ENCODE measurements at regions not wholly inside any gene's neighbourhood (a gene's known extent, or its start where the extent isn't known, plus 50 kb on each side); places are given as distances from the start of the nearest gene placed in this dataset.
"Not testable (repeated sequence)": the region's sequence is repeated elsewhere in the genome, so short reads cannot be mapped to it uniquely, and the experiment has no call there.

DNA sequence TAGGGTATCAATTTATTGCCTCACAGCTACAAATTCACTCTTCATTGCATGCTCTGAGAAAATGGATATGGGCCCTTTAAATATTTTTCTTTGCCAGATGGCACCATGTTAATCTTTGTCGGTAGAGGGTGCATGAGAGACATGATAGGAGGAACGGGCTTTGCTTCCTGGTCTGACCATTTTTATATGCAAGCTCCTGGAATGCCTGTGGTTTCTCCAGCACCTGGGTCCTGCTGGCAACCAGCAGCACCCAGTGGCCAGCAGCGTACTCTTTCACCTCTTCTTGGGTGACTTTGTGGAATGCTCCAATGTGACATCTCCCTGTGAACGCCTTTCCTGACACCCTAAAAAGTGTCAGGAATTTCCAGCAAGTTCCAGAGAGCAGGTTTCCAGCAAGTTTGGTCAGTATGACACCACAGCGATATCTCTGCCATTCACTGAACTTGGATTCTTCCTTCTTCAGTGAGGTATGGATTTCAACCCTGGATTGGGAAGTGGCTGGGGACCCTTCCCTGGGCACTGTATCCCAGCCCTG is 140.3 kb upstream of the PGRMC2 start:
- Histone ChIP-seq H3K4me3 (ENCODE audit: low read depth, low read length) (no peak overlapping the region), H3K36me3 (ENCODE audit: control insufficient read depth, insufficient read depth, low read length) (no peaks in the 10 kb centered on the region), H3K79me2 (no peaks in the 10 kb centered on the region), H3K27ac (no peak overlapping the region), H3K9me3 (ENCODE audit: control insufficient read depth, low read length) (no peaks in the 10 kb centered on the region), H3K4me1 (no peaks in the 10 kb centered on the region), H3K27me3 (ENCODE audit: control insufficient read depth, insufficient read depth, low read length) (no peaks in the 10 kb centered on the region), H2AFZ (no peak overlapping the region), H3K4me2 (ENCODE audit: low read length) (no peak overlapping the region), H3K9ac (no peak overlapping the region)
- TF ChIP-seq, protein P1, sequence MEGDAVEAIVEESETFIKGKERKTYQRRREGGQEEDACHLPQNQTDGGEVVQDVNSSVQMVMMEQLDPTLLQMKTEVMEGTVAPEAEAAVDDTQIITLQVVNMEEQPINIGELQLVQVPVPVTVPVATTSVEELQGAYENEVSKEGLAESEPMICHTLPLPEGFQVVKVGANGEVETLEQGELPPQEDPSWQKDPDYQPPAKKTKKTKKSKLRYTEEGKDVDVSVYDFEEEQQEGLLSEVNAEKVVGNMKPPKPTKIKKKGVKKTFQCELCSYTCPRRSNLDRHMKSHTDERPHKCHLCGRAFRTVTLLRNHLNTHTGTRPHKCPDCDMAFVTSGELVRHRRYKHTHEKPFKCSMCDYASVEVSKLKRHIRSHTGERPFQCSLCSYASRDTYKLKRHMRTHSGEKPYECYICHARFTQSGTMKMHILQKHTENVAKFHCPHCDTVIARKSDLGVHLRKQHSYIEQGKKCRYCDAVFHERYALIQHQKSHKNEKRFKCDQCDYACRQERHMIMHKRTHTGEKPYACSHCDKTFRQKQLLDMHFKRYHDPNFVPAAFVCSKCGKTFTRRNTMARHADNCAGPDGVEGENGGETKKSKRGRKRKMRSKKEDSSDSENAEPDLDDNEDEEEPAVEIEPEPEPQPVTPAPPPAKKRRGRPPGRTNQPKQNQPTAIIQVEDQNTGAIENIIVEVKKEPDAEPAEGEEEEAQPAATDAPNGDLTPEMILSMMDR (IDR thresholded peaks at IDR 0.05), result no peak

DNA sequence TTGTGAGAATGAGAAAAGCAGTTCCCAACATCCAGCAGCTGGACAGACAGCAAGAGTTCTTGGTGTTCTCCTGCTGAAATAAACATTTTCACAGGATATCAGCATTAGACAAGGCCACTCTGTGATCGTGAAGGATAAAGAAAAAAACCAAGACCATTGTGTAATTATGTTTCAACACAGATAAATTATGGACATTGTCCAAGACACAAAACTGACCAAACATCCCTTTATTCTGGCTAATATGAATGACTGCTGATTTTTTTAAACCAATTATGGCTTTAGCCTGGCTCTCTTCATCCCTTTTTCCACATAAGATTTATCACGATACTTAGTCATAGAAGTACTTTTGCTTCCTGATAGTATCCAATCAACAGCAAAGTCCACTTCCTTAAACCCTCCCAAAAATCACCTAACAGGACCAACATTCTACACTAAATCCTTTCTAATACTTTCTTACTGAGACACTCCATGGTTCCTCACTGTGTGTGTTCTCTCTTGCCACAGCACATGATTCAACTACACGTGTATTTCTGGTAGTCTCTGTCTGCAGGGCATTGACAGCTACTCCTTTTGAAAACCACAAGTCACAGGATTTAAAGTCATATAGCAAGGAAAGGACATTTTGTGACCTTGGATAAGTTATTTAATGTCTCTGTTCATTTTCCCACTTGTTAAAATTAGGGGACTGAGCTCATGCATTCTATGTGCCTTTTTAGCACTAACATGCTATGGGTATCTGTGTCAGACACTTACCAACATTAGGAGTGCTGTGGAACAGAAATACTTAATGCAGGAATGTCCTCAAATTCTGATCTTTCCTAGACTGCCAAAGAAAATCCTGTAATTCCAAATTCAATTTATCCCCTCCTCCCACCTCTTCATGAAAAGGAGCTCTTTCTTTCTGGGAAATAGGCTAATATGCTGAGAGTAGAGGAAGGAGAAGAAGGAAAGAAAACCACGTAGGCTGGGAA is 137.2 kb upstream of the PGRMC2 start:
- TF ChIP-seq, protein P1 (IDR thresholded peaks at IDR 0.05), result no peak
- H3K9me3 ChIP-seq (ENCODE audit: control insufficient read depth, low read length), result no peaks in the 10 kb centered on the region

DNA sequence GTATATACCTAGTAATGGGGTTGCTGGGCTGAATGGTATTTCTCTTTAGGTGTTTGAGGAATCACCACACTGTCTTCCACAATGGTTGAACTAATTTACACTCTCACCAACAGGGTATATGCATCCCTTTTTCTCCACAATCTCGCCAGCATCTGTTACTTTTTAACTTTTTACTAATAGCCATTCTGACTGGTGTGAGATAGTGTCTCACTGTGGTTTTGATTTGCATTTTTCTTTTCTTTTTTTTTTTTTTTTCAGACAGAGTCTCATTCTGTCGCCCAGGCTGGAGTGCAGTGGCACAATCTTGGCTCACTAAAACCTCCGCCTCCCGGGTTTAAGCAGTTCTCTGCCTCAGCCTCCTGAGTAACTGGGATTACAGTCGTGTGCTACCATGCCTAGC is 134.7 kb upstream of the PGRMC2 start:
- H3K27me3 ChIP-seq (ENCODE audit: control insufficient read depth, insufficient read depth, low read length); H3K79me2 ChIP-seq; H3K27ac ChIP-seq; H3K4me2 ChIP-seq (ENCODE audit: low read length); H3K4me3 ChIP-seq (ENCODE audit: low read depth, low read length); H2AFZ ChIP-seq; H3K4me1 ChIP-seq; H3K9ac ChIP-seq; H3K9me3 ChIP-seq (ENCODE audit: control insufficient read depth, low read length); H3K36me3 ChIP-seq (ENCODE audit: control insufficient read depth, insufficient read depth, low read length): not testable (repeated sequence)

More for the DNA sequence above, 137.2 kb upstream of the PGRMC2 start:
- no peak overlapping the region for H3K4me3 ChIP-seq (ENCODE audit: low read depth, low read length)
- H2AFZ ChIP-seq, result no peak overlapping the region
- H3K27ac ChIP-seq, result no peak overlapping the region
- no peaks in the 10 kb centered on the region for H3K4me1 ChIP-seq
- H3K27me3 ChIP-seq (ENCODE audit: control insufficient read depth, insufficient read depth, low read length), result no peaks in the 10 kb centered on the region
- H3K9ac ChIP-seq, result no peak overlapping the region
- H3K79me2 ChIP-seq, result no peaks in the 10 kb centered on the region
- no peak overlapping the region for H3K4me2 ChIP-seq (ENCODE audit: low read length)
- no peaks in the 10 kb centered on the region for H3K36me3 ChIP-seq (ENCODE audit: control insufficient read depth, insufficient read depth, low read length)

DNA sequence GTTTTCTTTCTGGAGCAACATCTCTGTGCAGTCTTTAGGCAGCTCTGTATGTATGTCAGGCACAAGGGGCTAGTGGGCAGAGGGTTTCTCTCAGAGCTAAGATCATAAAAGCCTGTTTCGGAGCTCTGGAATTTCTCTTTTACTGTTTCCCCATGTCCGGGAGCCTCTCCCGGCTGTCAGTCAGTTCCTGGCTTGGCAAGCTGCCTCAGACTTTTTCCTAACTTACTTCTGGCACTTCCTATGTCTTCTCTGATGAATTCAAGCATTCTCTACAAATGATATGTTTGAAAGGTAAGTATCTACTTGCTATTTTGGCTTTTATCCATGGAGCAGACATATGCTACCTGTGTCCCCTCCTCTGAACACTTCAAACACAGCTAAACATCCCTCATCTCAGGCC is 129.3 kb upstream of the PGRMC2 start:
- Histone ChIP-seq H3K79me2 (no peaks in the 10 kb centered on the region), H3K4me1 (no peaks in the 10 kb centered on the region), H3K27ac (no peak overlapping the region), H3K9me3 (ENCODE audit: control insufficient read depth, low read length) (no peaks in the 10 kb centered on the region), H3K9ac (no peak overlapping the region), H3K4me2 (ENCODE audit: low read length) (no peak overlapping the region), H3K27me3 (ENCODE audit: control insufficient read depth, insufficient read depth, low read length) (no peaks in the 10 kb centered on the region), H2AFZ (no peak overlapping the region), H3K4me3 (ENCODE audit: low read depth, low read length) (no peak overlapping the region), H3K36me3 (ENCODE audit: control insufficient read depth, insufficient read depth, low read length) (no peaks in the 10 kb centered on the region)
- TF ChIP-seq, protein P1 (IDR thresholded peaks at IDR 0.05), result no peak

DNA sequence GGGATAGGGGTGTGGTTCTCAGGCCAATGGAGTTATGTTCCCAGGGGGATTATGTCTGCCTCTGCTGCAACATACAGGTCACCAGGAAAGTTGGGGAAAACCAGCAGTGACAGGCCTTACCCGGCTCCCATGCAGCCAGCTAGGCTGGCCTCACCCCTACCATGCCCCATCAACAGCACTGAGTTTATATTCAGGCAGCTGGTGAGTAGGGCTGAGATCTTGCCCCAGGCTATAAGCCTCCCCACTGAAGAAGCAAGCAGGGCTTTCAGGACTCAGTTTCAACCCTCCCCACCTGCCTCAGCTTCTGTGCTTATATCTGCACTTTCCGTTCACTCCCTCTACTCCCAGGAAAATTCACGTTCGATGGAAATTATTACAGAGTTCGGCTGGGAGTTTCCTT is 122.4 kb upstream of the PGRMC2 start:
- H3K4me1 ChIP-seq, result no peaks in the 10 kb centered on the region
- H3K79me2 ChIP-seq, result no peaks in the 10 kb centered on the region
- no peak overlapping the region for H2AFZ ChIP-seq
- H3K27ac ChIP-seq, result no peak overlapping the region
- H3K36me3 ChIP-seq (ENCODE audit: control insufficient read depth, insufficient read depth, low read length), result no peaks in the 10 kb centered on the region
- no peaks in the 10 kb centered on the region for H3K27me3 ChIP-seq (ENCODE audit: control insufficient read depth, insufficient read depth, low read length)
- H3K4me2 ChIP-seq (ENCODE audit: low read length), result no peak overlapping the region
- no peak overlapping the region for H3K9ac ChIP-seq
- TF ChIP-seq, protein P1 (IDR thresholded peaks at IDR 0.05), result no peak
- H3K9me3 ChIP-seq (ENCODE audit: control insufficient read depth, low read length), result no peaks in the 10 kb centered on the region
- H3K4me3 ChIP-seq (ENCODE audit: low read depth, low read length), result no peak overlapping the region

All from parathyroid adenoma (tissue), 2 donors.